ENCODE measurements at regions not wholly inside any gene's neighbourhood (a gene's known extent, or its start where the extent isn't known, plus 50 kb on each side); places are given as distances from the start of the nearest gene placed in this dataset.

GRCh38 chr10:101297901-101298486 lies 56.0 kb upstream of the BTRC start:
- under 1% methylated on average over 9 of the region's 9 CpGs for WGBS (ENCODE audit: low lambda C conversion rate)
- in situ Hi-C loops (cut with HindIII; ENCODE audit: extremely low pct_ligation_motif_present, low pct_unique_long_range_greater_than_20kb) (no loop called here), intact Hi-C loops (cut with micrococcal nuclease; ENCODE audit: unreplicated experiment) (no loop called here)
- no TSS peak for BruUV-seq (replicated peaks)
- Histone ChIP-seq H4K20me1 (ENCODE audit: insufficient read depth, low read length) (no peaks in the 10 kb centered on the region), H3K4me1 (ENCODE audit: insufficient read depth, low read length) (peaks cover 4% of the 10 kb centered on the region; the same call in 1 of the 2 replicates), H3K27ac (ENCODE audit: extremely low read length, insufficient read depth, low read length) (no peak overlapping the region), H3K36me3 (replicated peaks in 1 of 2; ENCODE audit: control insufficient read depth in 1 of 2, insufficient read depth in 2 of 2, low read length in 2 of 2) (no peaks in the 10 kb centered on the region), H2AFZ (ENCODE audit: low read length) (no peak overlapping the region), H3K4me3 (replicated peaks in 1 of 3; ENCODE audit: insufficient read depth in 1 of 3, low read depth in 2 of 3, low read length in 3 of 3) (no peak overlapping the region), H3K9ac (ENCODE audit: insufficient read depth, low read depth, low read length) (no peak overlapping the region), H3K79me2 (ENCODE audit: insufficient read depth, low read length) (no peaks in the 10 kb centered on the region), H3K27me3 (ENCODE audit: control insufficient read depth in 1 of 2, insufficient read depth in 2 of 2, low read length in 2 of 2) (peaks cover 2 to 51% of the 10 kb centered on the region in 2 experiments), H3K4me2 (ENCODE audit: low read depth, low read length) (no peak overlapping the region), H3K9me3 (ENCODE audit: low read length) (no peaks in the 10 kb centered on the region)
- TF ChIP-seq MTA1 (CRISPR knock-in tag; IDR thresholded peaks at IDR 0.05; ENCODE audit: borderline replicate concordance) = no peak
- TF ChIP-seq XRCC5 (optimal IDR thresholded peaks at IDR 0.05; ENCODE audit: low read length) = peak; percentile 63
- TF ChIP-seq CTCF (CRISPR knock-in tag; IDR thresholded peaks at IDR 0.05) = peak; percentile 66
- no peak for TF ChIP-seq ZNF574 (CRISPR knock-in tag; IDR thresholded peaks at IDR 0.05)
- no peak for TF ChIP-seq ZNF7 (CRISPR knock-in tag; IDR thresholded peaks at IDR 0.05)
- ChIA-PET POLR2A (no interaction called here), CTCF (ENCODE audit: low intra/inter-chr PET ratio, low total read pairs) (no interaction called here)
- FAIRE-seq (no peak), DNase-seq (ENCODE audit: low spot score) (no peak), ATAC-seq (peak; percentile 55)

All from HepG2 (cell line).